GM19023 (cell line): ENCODE measurements at regions not wholly inside any gene's neighbourhood (a gene's known extent, or its start where the extent isn't known, plus 50 kb on each side); places are given as distances from the start of the nearest gene placed in this dataset.
"Not testable (repeated sequence)": the region's sequence is repeated elsewhere in the genome, so short reads cannot be mapped to it uniquely, and the experiment has no call there.

Experiments
- ATAC-seq: cut with Tn5 transposase; IDR thresholded peaks from one replicate; pipeline ENCODE4 v1.9.1; 2021; ENCODE audit warnings: mild to moderate bottlenecking, moderate library complexity; ENCODE audit not compliant: unreplicated experiment

GRCh38 chr2:235439959-235440662 lies 53.7 kb upstream of the AGAP1 start:
- ATAC-seq, result no peak

GRCh38 chr2:235443580-235443979 lies 50.3 kb upstream of the AGAP1 start:
- not testable (repeated sequence) for ATAC-seq
